Breast epithelium (tissue), 4 donors: ENCODE measurements at regions not wholly inside any gene's neighbourhood (a gene's known extent, or its start where the extent isn't known, plus 50 kb on each side); places are given as distances from the start of the nearest gene placed in this dataset.

Source experiments
- DNase-seq, 2 donors: peaks; one replicate each; pipeline ENCODE4 v3.0.0-alpha.2; 2019; ENCODE audit warnings: low spot score in 2 of 2
- H3K27ac ChIP-seq, 2 donors: fragments of 200-600 bp; sonication (generic) in 1 of 2; one replicate each; pipeline ENCODE4 v1.5.1; 2016 to 2019; ENCODE audit warnings: mild to moderate bottlenecking in 1 of 2
- H3K27me3 ChIP-seq, 2 donors: fragments of 200-600 bp; sonication (generic) in 1 of 2; one replicate each; pipeline versions ENCODE4 v1.5.1 to v1.6.0; 2017 to 2019; ENCODE audit warnings: control low read depth in 1 of 2, mild to moderate bottlenecking in 1 of 2
- H3K36me3 ChIP-seq: fragments of 200-600 bp; one replicate; pipeline ENCODE4 v1.5.1; 2019
- H3K4me1 ChIP-seq, 2 donors: fragments of 200-600 bp; sonication (generic); one replicate each; pipeline ENCODE4 v1.5.1; 2016 to 2019; ENCODE audit warnings: control low read depth in 1 of 2
- H3K4me3 ChIP-seq, 3 donors: fragments of 200-600 bp; sonication (generic); 1 replicate in 2 of 3; 2 replicates in 1 of 3; pipeline ENCODE4 v1.5.1; 2016 to 2019; ENCODE audit warnings: mild to moderate bottlenecking in 3 of 3, moderate library complexity in 2 of 3
- H3K9me3 ChIP-seq, 2 donors: fragments of 200-600 bp; sonication (generic) in 1 of 2; one replicate each; pipeline ENCODE4 v1.5.1; 2016 to 2019; ENCODE audit warnings: control low read depth in 1 of 2
- POLR2A ChIP-seq: fragments of 450-650 bp; IDR thresholded peaks from one replicate; pipeline ENCODE4 v1.6.1; 2016; ENCODE audit warnings: antibody characterized with exemption, mild to moderate bottlenecking, moderate library complexity
- POLR2AphosphoS5 ChIP-seq, 3 donors: sonication (generic); formaldehyde crosslinking; IDR thresholded peaks; one replicate each; pipeline ENCODE4 v1.6.1; 2017; ENCODE audit warnings: antibody characterized with exemption in 3 of 3
- intact Hi-C: fragments of 100-400 bp; cut with DNase I; formaldehyde crosslinking; loops from one replicate; pipeline ENCODE4 v1.15.1; 2023; ENCODE audit warnings: low total_unique reads
- TF ChIP-seq, protein P1 (sequence below), 3 donors: fragments of 450-650 bp; IDR thresholded peaks; one replicate each; pipeline ENCODE4 v1.5.1; 2016 to 2017; ENCODE audit warnings: antibody characterized with exemption in 3 of 3, mild to moderate bottlenecking in 3 of 3, moderate library complexity in 3 of 3

DNA sequence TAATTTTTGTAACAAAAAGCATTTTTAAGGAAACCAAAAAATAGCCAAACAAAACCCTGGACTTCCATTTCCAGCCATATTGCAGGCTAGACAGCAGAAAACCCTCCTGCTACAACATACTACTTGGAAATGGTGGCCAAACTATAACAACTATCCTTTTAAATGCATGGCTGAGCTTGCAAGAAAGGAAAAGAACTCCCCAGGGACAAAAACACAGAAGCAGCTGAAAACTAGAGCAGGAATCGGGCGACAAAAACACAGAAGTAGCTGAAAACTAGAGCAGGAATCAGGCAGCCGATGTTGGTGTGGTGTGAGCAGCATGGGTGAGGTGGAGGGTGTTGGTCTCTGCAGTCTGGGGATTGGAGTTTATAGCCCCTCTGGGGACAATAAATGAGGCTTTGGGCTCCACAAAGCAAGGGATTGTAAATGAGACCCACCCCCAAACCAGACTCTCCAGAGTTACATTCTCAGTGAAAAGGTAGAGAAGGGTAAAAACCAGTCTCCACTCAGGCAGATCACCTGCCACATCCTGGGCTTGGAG, 95.2 kb downstream of the C9orf50 start:
- Histone ChIP-seq H3K27me3 (no peaks in the 10 kb centered on the region), H3K27ac (no peak overlapping the region), H3K4me1 (peaks cover 0 to 6% of the 10 kb centered on the region in 2 donors), H3K36me3 (no peaks in the 10 kb centered on the region), H3K4me3 (no peak overlapping the region), H3K9me3 (no peaks in the 10 kb centered on the region)
- intact Hi-C loops: no loop called here
- DNase-seq: no peak
- TF ChIP-seq, protein P1, sequence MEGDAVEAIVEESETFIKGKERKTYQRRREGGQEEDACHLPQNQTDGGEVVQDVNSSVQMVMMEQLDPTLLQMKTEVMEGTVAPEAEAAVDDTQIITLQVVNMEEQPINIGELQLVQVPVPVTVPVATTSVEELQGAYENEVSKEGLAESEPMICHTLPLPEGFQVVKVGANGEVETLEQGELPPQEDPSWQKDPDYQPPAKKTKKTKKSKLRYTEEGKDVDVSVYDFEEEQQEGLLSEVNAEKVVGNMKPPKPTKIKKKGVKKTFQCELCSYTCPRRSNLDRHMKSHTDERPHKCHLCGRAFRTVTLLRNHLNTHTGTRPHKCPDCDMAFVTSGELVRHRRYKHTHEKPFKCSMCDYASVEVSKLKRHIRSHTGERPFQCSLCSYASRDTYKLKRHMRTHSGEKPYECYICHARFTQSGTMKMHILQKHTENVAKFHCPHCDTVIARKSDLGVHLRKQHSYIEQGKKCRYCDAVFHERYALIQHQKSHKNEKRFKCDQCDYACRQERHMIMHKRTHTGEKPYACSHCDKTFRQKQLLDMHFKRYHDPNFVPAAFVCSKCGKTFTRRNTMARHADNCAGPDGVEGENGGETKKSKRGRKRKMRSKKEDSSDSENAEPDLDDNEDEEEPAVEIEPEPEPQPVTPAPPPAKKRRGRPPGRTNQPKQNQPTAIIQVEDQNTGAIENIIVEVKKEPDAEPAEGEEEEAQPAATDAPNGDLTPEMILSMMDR (IDR thresholded peaks at IDR 0.05): no peak
- TF ChIP-seq POLR2AphosphoS5 (IDR thresholded peaks at IDR 0.05) (no peak), POLR2A (no peak)

DNA sequence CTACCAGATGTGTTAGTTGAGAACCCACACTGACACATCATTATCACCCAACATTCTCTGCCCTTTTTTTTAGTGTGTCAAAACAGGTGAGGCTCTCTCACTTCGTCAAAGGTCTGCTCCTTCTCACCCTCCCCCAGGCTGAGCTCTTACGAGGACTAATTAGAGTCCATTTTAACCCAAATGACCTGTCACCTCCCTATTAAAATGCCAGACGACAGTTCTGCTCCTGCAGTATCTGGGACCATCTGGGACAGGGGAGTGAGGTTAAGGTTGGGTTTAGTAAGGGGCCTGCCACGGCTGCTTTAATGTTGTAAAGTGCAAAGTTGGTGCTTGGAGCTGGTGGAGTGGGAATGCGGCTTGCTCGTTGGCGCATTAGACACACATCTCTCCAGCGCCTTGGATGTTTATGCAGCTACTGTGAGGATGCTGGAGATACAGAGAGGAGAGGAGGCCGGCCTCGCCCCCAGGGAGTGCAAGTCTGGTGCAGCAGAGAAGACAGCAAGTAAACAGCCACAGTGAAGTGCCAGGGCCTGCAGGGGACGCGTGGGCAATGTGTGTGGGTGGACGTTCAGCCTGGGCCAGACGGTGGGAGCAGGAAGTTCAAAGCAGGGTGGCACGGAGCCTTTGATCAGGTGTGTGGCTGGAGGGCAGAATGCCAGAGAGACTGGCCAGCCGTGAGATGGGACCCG, 96.2 kb downstream of the C9orf50 start:
- Histone ChIP-seq H3K4me1 (peaks cover 0 to 6% of the 10 kb centered on the region in 2 donors), H3K4me3 (no peak overlapping the region), H3K36me3 (no peaks in the 10 kb centered on the region), H3K27ac (peak overlapping the region in 1 of 2 donors; percentile 38), H3K9me3 (no peaks in the 10 kb centered on the region), H3K27me3 (no peaks in the 10 kb centered on the region)
- peak in 1 of 2 donors; percentile 57 for DNase-seq
- no peak for TF ChIP-seq POLR2AphosphoS5 (IDR thresholded peaks at IDR 0.05)
- TF ChIP-seq POLR2A: no peak
- TF ChIP-seq, protein P1 (IDR thresholded peaks at IDR 0.05): no peak
- intact Hi-C loops: loop anchor here (5.0 kb wide), 1 partner anchor 582 kb away; no protein-coding TSS in a partner anchor

DNA sequence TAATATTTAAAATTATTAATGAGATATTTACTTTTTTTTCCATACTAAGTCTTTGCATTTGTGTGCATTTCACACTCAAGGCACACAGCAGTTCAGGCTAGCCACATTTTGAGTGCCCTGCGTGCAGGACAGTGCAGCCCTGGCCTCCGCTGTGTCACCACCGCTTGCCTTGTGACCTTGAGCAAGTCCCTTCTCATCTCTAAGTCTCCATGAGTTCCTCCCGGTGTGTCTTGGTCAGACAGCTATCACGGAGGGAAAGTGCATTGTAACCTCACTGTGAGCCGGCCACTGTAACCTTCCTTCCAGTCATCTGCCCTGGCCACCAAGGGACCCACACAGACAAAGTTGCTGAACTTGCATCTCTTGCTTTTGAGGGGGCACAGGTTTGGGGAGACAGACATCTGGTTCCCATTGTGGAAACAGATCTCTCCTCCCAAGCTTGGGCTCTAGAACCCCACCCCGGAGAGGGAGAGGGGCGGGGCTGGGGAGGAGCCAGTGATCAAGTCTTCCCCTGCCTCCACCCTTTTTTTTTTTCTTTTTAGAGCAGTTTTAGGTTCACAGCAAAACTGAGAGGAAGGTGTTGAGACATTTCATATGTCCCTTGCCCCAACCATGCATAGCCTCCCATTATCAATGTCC, 96.8 kb downstream of the C9orf50 start:
- H3K4me3 ChIP-seq: no peak overlapping the region
- H3K27me3 ChIP-seq: no peaks in the 10 kb centered on the region
- H3K36me3 ChIP-seq: no peaks in the 10 kb centered on the region
- intact Hi-C loops: loop anchor here (5.0 kb wide), 1 partner anchor 582 kb away; no protein-coding TSS in a partner anchor
- no peak for DNase-seq
- H3K4me1 ChIP-seq: peaks cover 0 to 6% of the 10 kb centered on the region in 2 donors
- no peaks in the 10 kb centered on the region for H3K9me3 ChIP-seq
- TF ChIP-seq, protein P1 (IDR thresholded peaks at IDR 0.05): no peak
- no peak for TF ChIP-seq POLR2A
- TF ChIP-seq POLR2AphosphoS5 (IDR thresholded peaks at IDR 0.05): no peak
- H3K27ac ChIP-seq: peak overlapping the region in 1 of 2 donors; percentile 38

DNA sequence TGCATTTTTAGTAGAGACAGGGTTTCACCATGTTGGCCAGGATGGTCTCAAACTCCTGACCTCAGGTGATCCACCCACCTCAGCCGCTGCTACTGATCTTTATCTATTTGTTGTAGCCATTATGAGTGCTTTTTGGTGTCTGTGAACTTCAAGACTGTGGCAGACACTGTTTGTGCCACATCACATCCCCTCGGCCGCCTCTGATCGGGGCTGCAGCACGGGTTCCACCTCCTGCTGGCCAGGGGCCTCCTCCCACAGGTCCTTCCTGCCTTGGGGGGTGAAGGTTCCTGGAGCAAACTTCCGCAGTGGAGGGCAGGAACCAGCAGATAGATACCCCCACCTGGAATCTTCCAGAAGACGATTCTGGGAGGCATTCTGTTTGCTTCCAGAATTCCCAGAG, 98.5 kb downstream of the C9orf50 start:
- Histone ChIP-seq H3K36me3 (no peaks in the 10 kb centered on the region), H3K9me3 (peaks cover 0 to 5% of the 10 kb centered on the region in 2 donors), H3K27me3 (no peaks in the 10 kb centered on the region), H3K4me3 (no peak overlapping the region), H3K4me1 (peaks cover 0 to 6% of the 10 kb centered on the region in 2 donors), H3K27ac (no peak overlapping the region)
- intact Hi-C loops: loop anchor here (5.0 kb wide), 1 partner anchor 580 kb away; no protein-coding TSS in a partner anchor
- TF ChIP-seq, protein P1 (IDR thresholded peaks at IDR 0.05): no peak
- TF ChIP-seq POLR2AphosphoS5 (IDR thresholded peaks at IDR 0.05): no peak
- no peak for TF ChIP-seq POLR2A
- DNase-seq: no peak

DNA sequence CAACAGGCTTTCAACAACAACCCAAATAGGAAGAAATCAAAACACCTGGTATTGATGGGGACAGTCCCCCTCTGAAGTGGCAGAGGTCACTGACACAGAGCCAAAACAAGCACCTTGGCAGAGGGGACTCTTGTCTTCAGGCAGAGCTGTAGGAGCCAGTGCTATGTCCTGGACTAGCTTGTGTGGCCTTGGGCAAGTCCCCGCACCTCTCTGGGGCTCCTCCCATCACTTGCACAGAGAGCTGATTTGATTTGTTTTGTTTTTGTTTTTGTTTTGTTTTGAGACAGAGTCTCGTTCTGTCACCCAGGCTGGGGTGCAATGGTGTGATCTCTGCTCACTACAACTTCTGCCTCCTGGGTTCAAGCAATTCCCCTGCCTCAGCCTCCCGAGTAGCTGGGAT, 100.8 kb downstream of the C9orf50 start:
- intact Hi-C loops: loop anchor here (5.0 kb wide), 1 partner anchor 578 kb away; no protein-coding TSS in a partner anchor
- DNase-seq: no peak

More for the DNA sequence above, 100.8 kb downstream of the C9orf50 start:
- H3K27me3 ChIP-seq: no peaks in the 10 kb centered on the region
- H3K9me3 ChIP-seq: peaks cover 1 to 5% of the 10 kb centered on the region in 2 donors
- H3K4me1 ChIP-seq: peaks cover 0 to 6% of the 10 kb centered on the region in 2 donors
- no peaks in the 10 kb centered on the region for H3K36me3 ChIP-seq
- no peak overlapping the region for H3K4me3 ChIP-seq
- TF ChIP-seq POLR2A (no peak), POLR2AphosphoS5 (IDR thresholded peaks at IDR 0.05) (no peak)
- TF ChIP-seq, protein P1 (IDR thresholded peaks at IDR 0.05): no peak
- H3K27ac ChIP-seq: no peak overlapping the region
